Hepatocyte (in vitro differentiated cells): ENCODE measurements at regions not wholly inside any gene's neighbourhood (a gene's known extent, or its start where the extent isn't known, plus 50 kb on each side); places are given as distances from the start of the nearest gene placed in this dataset.

Source experiments
- EZH2 ChIP-seq: fragments of 200-600 bp; sonication (generic); IDR thresholded peaks from 2 replicates; pipeline ENCODE4 v1.6.1; 2016; ENCODE audit warnings: antibody characterized with exemption, mild to moderate bottlenecking, borderline replicate concordance
- EZH2phosphoT487 ChIP-seq: fragments of 200-600 bp; sonication (generic); IDR thresholded peaks from one replicate; pipeline ENCODE4 v1.6.1; 2018; ENCODE audit warnings: antibody characterized with exemption, mild to moderate bottlenecking, low read depth, moderate library complexity; ENCODE audit not compliant: unreplicated experiment, severe bottlenecking
- TF ChIP-seq, protein P1 (sequence below): fragments of 200-600 bp; sonication (generic); IDR thresholded peaks from 2 replicates; pipeline ENCODE4 v1.5.1; 2016; ENCODE audit warnings: antibody characterized with exemption, mild to moderate bottlenecking; ENCODE audit not compliant: poor library complexity

DNA sequence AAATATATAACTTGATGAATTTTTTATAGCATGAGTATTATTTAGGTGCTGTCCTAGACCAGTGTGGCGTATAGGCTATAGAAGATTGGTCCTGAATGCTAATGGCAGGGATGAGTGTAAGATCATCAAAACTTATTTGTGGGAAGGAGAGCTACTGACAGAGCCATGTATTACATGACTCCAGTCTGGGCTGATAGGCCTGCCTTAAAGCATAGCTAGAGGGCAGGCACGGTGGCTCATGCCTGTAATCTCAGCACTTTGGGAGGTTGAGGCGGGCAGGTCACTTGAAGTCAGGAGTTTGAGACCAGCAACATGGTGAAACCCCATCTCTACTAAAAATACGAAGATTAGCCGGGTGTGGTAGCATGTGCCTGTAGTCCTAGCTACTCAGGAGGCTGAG lies 198.1 kb upstream of the KLF14 start:
- TF ChIP-seq, protein P1, sequence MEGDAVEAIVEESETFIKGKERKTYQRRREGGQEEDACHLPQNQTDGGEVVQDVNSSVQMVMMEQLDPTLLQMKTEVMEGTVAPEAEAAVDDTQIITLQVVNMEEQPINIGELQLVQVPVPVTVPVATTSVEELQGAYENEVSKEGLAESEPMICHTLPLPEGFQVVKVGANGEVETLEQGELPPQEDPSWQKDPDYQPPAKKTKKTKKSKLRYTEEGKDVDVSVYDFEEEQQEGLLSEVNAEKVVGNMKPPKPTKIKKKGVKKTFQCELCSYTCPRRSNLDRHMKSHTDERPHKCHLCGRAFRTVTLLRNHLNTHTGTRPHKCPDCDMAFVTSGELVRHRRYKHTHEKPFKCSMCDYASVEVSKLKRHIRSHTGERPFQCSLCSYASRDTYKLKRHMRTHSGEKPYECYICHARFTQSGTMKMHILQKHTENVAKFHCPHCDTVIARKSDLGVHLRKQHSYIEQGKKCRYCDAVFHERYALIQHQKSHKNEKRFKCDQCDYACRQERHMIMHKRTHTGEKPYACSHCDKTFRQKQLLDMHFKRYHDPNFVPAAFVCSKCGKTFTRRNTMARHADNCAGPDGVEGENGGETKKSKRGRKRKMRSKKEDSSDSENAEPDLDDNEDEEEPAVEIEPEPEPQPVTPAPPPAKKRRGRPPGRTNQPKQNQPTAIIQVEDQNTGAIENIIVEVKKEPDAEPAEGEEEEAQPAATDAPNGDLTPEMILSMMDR: no peak
- no peak for TF ChIP-seq EZH2
- no peak for TF ChIP-seq EZH2phosphoT487
